ENCODE measurements at regions not wholly inside any gene's neighbourhood (a gene's known extent, or its start where the extent isn't known, plus 50 kb on each side); places are given as distances from the start of the nearest gene placed in this dataset.
"Not testable (repeated sequence)": the region's sequence is repeated elsewhere in the genome, so short reads cannot be mapped to it uniquely, and the experiment has no call there.

GRCh38 chr2:236917164-236917563, 168.5 kb upstream of the COPS8 start:
- no peaks in the 10 kb centered on the region for H3K9me3 ChIP-seq
- H3K4me3 ChIP-seq, result no peak overlapping the region
- H3K27me3 ChIP-seq (ENCODE audit: low read depth), result no peaks in the 10 kb centered on the region
- no peaks in the 10 kb centered on the region for H3K36me3 ChIP-seq (replicated peaks)
- in situ Hi-C loops (cut with MboI; ENCODE audit: low sequenced_read_pairs), result no loop called here
- peaks cover 16% of the 10 kb centered on the region for H3K4me1 ChIP-seq
- DNase-seq (ENCODE audit: low spot score in 2 of 2), result no peak

GRCh38 chr2:236918545-236918944, 167.1 kb upstream of the COPS8 start:
- Histone ChIP-seq H3K4me3 (no peak overlapping the region), H3K9me3 (no peaks in the 10 kb centered on the region), H3K4me1 (peaks cover 16% of the 10 kb centered on the region), H3K36me3 (replicated peaks) (no peaks in the 10 kb centered on the region), H3K27me3 (ENCODE audit: low read depth) (no peaks in the 10 kb centered on the region)
- DNase-seq (ENCODE audit: low spot score in 2 of 2), result no peak
- in situ Hi-C loops (cut with MboI; ENCODE audit: low sequenced_read_pairs), result no loop called here

GRCh38 chr2:236919209-236919608, 166.5 kb upstream of the COPS8 start:
- in situ Hi-C loops (cut with MboI; ENCODE audit: low sequenced_read_pairs), result no loop called here
- Histone ChIP-seq H3K4me3 (no peak overlapping the region), H3K36me3 (replicated peaks) (no peaks in the 10 kb centered on the region), H3K4me1 (peaks cover 21% of the 10 kb centered on the region), H3K9me3 (no peaks in the 10 kb centered on the region), H3K27me3 (ENCODE audit: low read depth) (no peaks in the 10 kb centered on the region)
- DNase-seq (ENCODE audit: low spot score in 2 of 2), result no peak

GRCh38 chr2:236919801-236920379, 165.8 kb upstream of the COPS8 start:
- H3K36me3 ChIP-seq (replicated peaks); H3K27me3 ChIP-seq (ENCODE audit: low read depth); in situ Hi-C loops (cut with MboI; ENCODE audit: low sequenced_read_pairs); H3K4me3 ChIP-seq; DNase-seq (ENCODE audit: low spot score in 2 of 2); H3K9me3 ChIP-seq: not testable (repeated sequence)
- peaks cover 21% of the 10 kb centered on the region for H3K4me1 ChIP-seq

GRCh38 chr2:236922061-236922460, 163.6 kb upstream of the COPS8 start:
- Histone ChIP-seq H3K4me3 (no peak overlapping the region), H3K27me3 (ENCODE audit: low read depth) (no peaks in the 10 kb centered on the region), H3K4me1 (peaks cover 10% of the 10 kb centered on the region), H3K36me3 (replicated peaks) (no peaks in the 10 kb centered on the region), H3K9me3 (no peaks in the 10 kb centered on the region)
- in situ Hi-C loops (cut with MboI; ENCODE audit: low sequenced_read_pairs), result no loop called here
- no peak for DNase-seq (ENCODE audit: low spot score in 2 of 2)

GRCh38 chr2:236928380-236929037, 157.2 kb upstream of the COPS8 start:
- H3K36me3 ChIP-seq (replicated peaks), result no peaks in the 10 kb centered on the region
- H3K4me1 ChIP-seq, result peaks cover 10% of the 10 kb centered on the region
- in situ Hi-C loops (cut with MboI; ENCODE audit: low sequenced_read_pairs), result no loop called here
- DNase-seq (ENCODE audit: low spot score in 2 of 2), result no peak
- peaks cover 2% of the 10 kb centered on the region; the same call in 1 of the 2 replicates for H3K27me3 ChIP-seq (ENCODE audit: low read depth)
- no peaks in the 10 kb centered on the region for H3K9me3 ChIP-seq
- no peak overlapping the region for H3K4me3 ChIP-seq

GRCh38 chr2:236932831-236933361, 152.8 kb upstream of the COPS8 start:
- DNase-seq (ENCODE audit: low spot score in 2 of 2), result no peak
- Histone ChIP-seq H3K36me3 (replicated peaks) (no peaks in the 10 kb centered on the region), H3K4me3 (no peak overlapping the region), H3K9me3 (no peaks in the 10 kb centered on the region), H3K4me1 (no peaks in the 10 kb centered on the region), H3K27me3 (ENCODE audit: low read depth) (peaks cover 2% of the 10 kb centered on the region; the same call in 1 of the 2 replicates)
- in situ Hi-C loops (cut with MboI; ENCODE audit: low sequenced_read_pairs), result no loop called here

GRCh38 chr2:236934166-236934565, 151.5 kb upstream of the COPS8 start:
- Histone ChIP-seq H3K36me3 (replicated peaks) (no peaks in the 10 kb centered on the region), H3K27me3 (ENCODE audit: low read depth) (no peaks in the 10 kb centered on the region), H3K4me3 (no peak overlapping the region), H3K9me3 (no peaks in the 10 kb centered on the region), H3K4me1 (no peaks in the 10 kb centered on the region)
- in situ Hi-C loops (cut with MboI; ENCODE audit: low sequenced_read_pairs), result no loop called here
- no peak for DNase-seq (ENCODE audit: low spot score in 2 of 2)

- H3K4me1 ChIP-seq, result no peaks in the 10 kb centered on the region
- no peak for DNase-seq (ENCODE audit: low spot score in 2 of 2)
- no peaks in the 10 kb centered on the region for H3K9me3 ChIP-seq
- H3K36me3 ChIP-seq (replicated peaks), result no peaks in the 10 kb centered on the region
- no peak overlapping the region for H3K4me3 ChIP-seq
- in situ Hi-C loops (cut with MboI; ENCODE audit: low sequenced_read_pairs), result no loop called here
- H3K27me3 ChIP-seq (ENCODE audit: low read depth), result no peaks in the 10 kb centered on the region
These were observed 151.0 kb upstream of the COPS8 start for GRCh38 chr2:236934656-236935055.

GRCh38 chr2:236935083-236935482, 150.6 kb upstream of the COPS8 start:
- DNase-seq (ENCODE audit: low spot score in 2 of 2), result no peak
- in situ Hi-C loops (cut with MboI; ENCODE audit: low sequenced_read_pairs), result no loop called here
- Histone ChIP-seq H3K4me3 (no peak overlapping the region), H3K27me3 (ENCODE audit: low read depth) (no peaks in the 10 kb centered on the region), H3K4me1 (no peaks in the 10 kb centered on the region), H3K9me3 (no peaks in the 10 kb centered on the region), H3K36me3 (replicated peaks) (no peaks in the 10 kb centered on the region)

GRCh38 chr2:236935631-236936445, 149.9 kb upstream of the COPS8 start:
- in situ Hi-C loops (cut with MboI; ENCODE audit: low sequenced_read_pairs), result no loop called here
- DNase-seq (ENCODE audit: low spot score in 2 of 2), result no peak
- Histone ChIP-seq H3K4me3 (no peak overlapping the region), H3K36me3 (replicated peaks) (no peaks in the 10 kb centered on the region), H3K9me3 (no peaks in the 10 kb centered on the region), H3K4me1 (no peaks in the 10 kb centered on the region), H3K27me3 (ENCODE audit: low read depth) (no peaks in the 10 kb centered on the region)

GRCh38 chr2:236936446-236936940, 149.2 kb upstream of the COPS8 start:
- no peaks in the 10 kb centered on the region for H3K9me3 ChIP-seq
- no peaks in the 10 kb centered on the region for H3K36me3 ChIP-seq (replicated peaks)
- H3K4me1 ChIP-seq, result no peaks in the 10 kb centered on the region
- in situ Hi-C loops (cut with MboI; ENCODE audit: low sequenced_read_pairs), result no loop called here
- H3K27me3 ChIP-seq (ENCODE audit: low read depth), result no peaks in the 10 kb centered on the region
- H3K4me3 ChIP-seq, result no peak overlapping the region
- no peak for DNase-seq (ENCODE audit: low spot score in 2 of 2)

GRCh38 chr2:236938126-236938525, 147.6 kb upstream of the COPS8 start:
- DNase-seq (ENCODE audit: low spot score in 2 of 2), result no peak
- in situ Hi-C loops (cut with MboI; ENCODE audit: low sequenced_read_pairs), result no loop called here
- no peaks in the 10 kb centered on the region for H3K27me3 ChIP-seq (ENCODE audit: low read depth)
- H3K4me3 ChIP-seq, result no peak overlapping the region
- H3K4me1 ChIP-seq, result no peaks in the 10 kb centered on the region
- no peaks in the 10 kb centered on the region for H3K9me3 ChIP-seq
- H3K36me3 ChIP-seq (replicated peaks), result no peaks in the 10 kb centered on the region

- DNase-seq (ENCODE audit: low spot score in 2 of 2), result no peak
- H3K4me3 ChIP-seq, result no peak overlapping the region
- in situ Hi-C loops (cut with MboI; ENCODE audit: low sequenced_read_pairs), result no loop called here
- H3K36me3 ChIP-seq (replicated peaks), result no peaks in the 10 kb centered on the region
- H3K9me3 ChIP-seq, result no peaks in the 10 kb centered on the region
- H3K27me3 ChIP-seq (ENCODE audit: low read depth), result no peaks in the 10 kb centered on the region
- H3K4me1 ChIP-seq, result no peaks in the 10 kb centered on the region
These were observed 146.4 kb upstream of the COPS8 start for GRCh38 chr2:236939271-236939670.

Measured in HAP-1 (cell line).